ENCODE measurements at regions not wholly inside any gene's neighbourhood (a gene's known extent, or its start where the extent isn't known, plus 50 kb on each side); places are given as distances from the start of the nearest gene placed in this dataset.

GRCh38 chr1:29638281-29638680, 402.0 kb downstream of the PTPRU start:
- FAIRE-seq: no peak
- H3K27me3 ChIP-seq (ENCODE audit: insufficient read depth, low read length): no peaks in the 10 kb centered on the region

GRCh38 chr1:29636936-29637335, 400.6 kb downstream of the PTPRU start:
- Histone ChIP-seq H3K4me1 (ENCODE audit: insufficient read depth, low read length) (peaks cover 17% of the 10 kb centered on the region), H3K27ac (ENCODE audit: low read depth, low read length) (no peak overlapping the region), H3K9ac (ENCODE audit: low read length) (no peak overlapping the region), H3K4me3 (ENCODE audit: insufficient read depth, low read depth, low read length) (no peak overlapping the region), H2AFZ (ENCODE audit: low read depth, low read length) (no peak overlapping the region), H3K36me3 (ENCODE audit: insufficient read depth, low read length) (no peaks in the 10 kb centered on the region), H3K27me3 (ENCODE audit: insufficient read depth, low read length) (no peaks in the 10 kb centered on the region), H3K4me2 (ENCODE audit: low read length) (no peak overlapping the region), H3K79me2 (ENCODE audit: insufficient read depth, low read length) (no peaks in the 10 kb centered on the region), H3K9me3 (ENCODE audit: insufficient read depth, low read depth, low read length) (no peaks in the 10 kb centered on the region), H4K20me1 (ENCODE audit: insufficient read depth, low read length) (no peaks in the 10 kb centered on the region)
- TF ChIP-seq CTCF (IDR thresholded peaks at IDR 0.05; ENCODE audit: insufficient read depth, low read depth, low read length) (no peak), EZH2 (IDR thresholded peaks at IDR 0.05; ENCODE audit: insufficient read depth, low read length) (no peak)
- Mint-ChIP-seq H3K9me3 (ENCODE audit: unreplicated experiment) (peaks cover 7% of the 10 kb centered on the region), H3K27me3 (ENCODE audit: low read depth, unreplicated experiment) (peaks cover 24% of the 10 kb centered on the region), H3K36me3 (ENCODE audit: low read depth, unreplicated experiment) (no peaks in the 10 kb centered on the region), H3K4me3 (ENCODE audit: unreplicated experiment) (no peak overlapping the region), H3K27ac (ENCODE audit: unreplicated experiment) (no peak overlapping the region), H3K4me1 (ENCODE audit: low read depth, unreplicated experiment) (peaks cover 14% of the 10 kb centered on the region)
- no peak for DNase-seq (ENCODE audit: low read depth)
- no peak for FAIRE-seq

More at GRCh38 chr1:29638281-29638680, 402.0 kb downstream of the PTPRU start:
- H3K36me3 ChIP-seq (ENCODE audit: insufficient read depth, low read length): no peaks in the 10 kb centered on the region
- no peak for DNase-seq (ENCODE audit: low read depth)
- Mint-ChIP-seq H3K36me3 (ENCODE audit: low read depth, unreplicated experiment) (no peaks in the 10 kb centered on the region), H3K4me3 (ENCODE audit: unreplicated experiment) (no peak overlapping the region), H3K9me3 (ENCODE audit: unreplicated experiment) (peaks cover 7% of the 10 kb centered on the region), H3K27ac (ENCODE audit: unreplicated experiment) (no peak overlapping the region), H3K4me1 (ENCODE audit: low read depth, unreplicated experiment) (peaks cover 14% of the 10 kb centered on the region), H3K27me3 (ENCODE audit: low read depth, unreplicated experiment) (peaks cover 24% of the 10 kb centered on the region)
- TF ChIP-seq CTCF (IDR thresholded peaks at IDR 0.05; ENCODE audit: insufficient read depth, low read depth, low read length) (no peak), EZH2 (IDR thresholded peaks at IDR 0.05; ENCODE audit: insufficient read depth, low read length) (no peak)
- no peak overlapping the region for H3K4me2 ChIP-seq (ENCODE audit: low read length)
- no peaks in the 10 kb centered on the region for H3K79me2 ChIP-seq (ENCODE audit: insufficient read depth, low read length)
- peaks cover 17% of the 10 kb centered on the region for H3K4me1 ChIP-seq (ENCODE audit: insufficient read depth, low read length)
- H2AFZ ChIP-seq (ENCODE audit: low read depth, low read length): no peak overlapping the region
- no peaks in the 10 kb centered on the region for H3K9me3 ChIP-seq (ENCODE audit: insufficient read depth, low read depth, low read length)
- H3K4me3 ChIP-seq (ENCODE audit: insufficient read depth, low read depth, low read length): no peak overlapping the region
- H4K20me1 ChIP-seq (ENCODE audit: insufficient read depth, low read length): no peaks in the 10 kb centered on the region
- no peak overlapping the region for H3K27ac ChIP-seq (ENCODE audit: low read depth, low read length)
- H3K9ac ChIP-seq (ENCODE audit: low read length): no peak overlapping the region

GRCh38 chr1:29635501-29636263, 399.4 kb downstream of the PTPRU start:
- Mint-ChIP-seq H3K36me3 (ENCODE audit: low read depth, unreplicated experiment) (no peaks in the 10 kb centered on the region), H3K4me1 (ENCODE audit: low read depth, unreplicated experiment) (peaks cover 20% of the 10 kb centered on the region), H3K4me3 (ENCODE audit: unreplicated experiment) (no peak overlapping the region), H3K27ac (ENCODE audit: unreplicated experiment) (no peak overlapping the region), H3K27me3 (ENCODE audit: low read depth, unreplicated experiment) (peaks cover 28% of the 10 kb centered on the region), H3K9me3 (ENCODE audit: unreplicated experiment) (peaks cover 7% of the 10 kb centered on the region)
- Histone ChIP-seq H3K27me3 (ENCODE audit: insufficient read depth, low read length) (no peaks in the 10 kb centered on the region), H3K4me1 (ENCODE audit: insufficient read depth, low read length) (peaks cover 22% of the 10 kb centered on the region), H3K4me2 (ENCODE audit: low read length) (no peak overlapping the region), H3K4me3 (ENCODE audit: insufficient read depth, low read depth, low read length) (no peak overlapping the region), H3K27ac (ENCODE audit: low read depth, low read length) (no peak overlapping the region), H3K79me2 (ENCODE audit: insufficient read depth, low read length) (no peaks in the 10 kb centered on the region), H4K20me1 (ENCODE audit: insufficient read depth, low read length) (no peaks in the 10 kb centered on the region), H3K9me3 (ENCODE audit: insufficient read depth, low read depth, low read length) (no peaks in the 10 kb centered on the region), H3K36me3 (ENCODE audit: insufficient read depth, low read length) (no peaks in the 10 kb centered on the region), H3K9ac (ENCODE audit: low read length) (no peak overlapping the region), H2AFZ (ENCODE audit: low read depth, low read length) (no peak overlapping the region)
- no peak for FAIRE-seq
- TF ChIP-seq CTCF (IDR thresholded peaks at IDR 0.05; ENCODE audit: insufficient read depth, low read depth, low read length) (no peak), EZH2 (IDR thresholded peaks at IDR 0.05; ENCODE audit: insufficient read depth, low read length) (no peak)
- no peak for DNase-seq (ENCODE audit: low read depth)
